ENCODE measurements at regions not wholly inside any gene's neighbourhood (a gene's known extent, or its start where the extent isn't known, plus 50 kb on each side); places are given as distances from the start of the nearest gene placed in this dataset.
"Not testable (repeated sequence)": the region's sequence is repeated elsewhere in the genome, so short reads cannot be mapped to it uniquely, and the experiment has no call there.

- in situ Hi-C loops (cut with HindIII; ENCODE audit: low sequenced_read_pairs) = no loop called here
Observed at GRCh38 chr10:108327706-108328105, 1163.2 kb upstream of the SORCS1 start.

- in situ Hi-C loops (cut with HindIII; ENCODE audit: low sequenced_read_pairs) = no loop called here
Observed at GRCh38 chr10:108323274-108323798, 1158.8 kb upstream of the SORCS1 start.

GRCh38 chr10:108319434-108320222 lies 1155.1 kb upstream of the SORCS1 start:
- in situ Hi-C loops (cut with HindIII; ENCODE audit: low sequenced_read_pairs) = no loop called here

DNA sequence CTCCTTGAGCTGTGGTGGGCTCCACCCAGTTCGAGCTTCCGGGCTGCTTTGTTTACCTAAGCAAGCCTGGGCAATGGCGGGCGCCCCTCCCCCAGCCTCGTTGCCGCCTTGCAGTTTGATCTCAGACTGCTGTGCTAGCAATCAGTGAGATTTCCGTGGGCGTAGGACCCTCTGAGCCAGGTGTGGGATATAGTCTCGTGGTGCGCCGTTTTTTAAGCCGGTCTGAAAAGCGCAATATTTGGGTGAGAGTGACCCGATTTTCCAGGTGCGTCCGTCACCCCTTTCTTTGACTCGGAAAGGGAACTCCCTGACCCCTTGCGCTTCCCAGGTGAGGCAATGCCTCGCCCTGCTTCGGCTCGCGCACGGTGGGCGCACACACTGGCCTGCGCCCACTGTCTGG lies 1151.1 kb upstream of the SORCS1 start:
- in situ Hi-C loops (cut with HindIII; ENCODE audit: low sequenced_read_pairs) = not testable (repeated sequence)

- in situ Hi-C loops (cut with HindIII; ENCODE audit: low sequenced_read_pairs) = no loop called here
Observed at GRCh38 chr10:108307925-108308312, 1143.4 kb upstream of the SORCS1 start.

- in situ Hi-C loops (cut with HindIII; ENCODE audit: low sequenced_read_pairs) = no loop called here
Observed at GRCh38 chr10:108307250-108307924, 1142.9 kb upstream of the SORCS1 start.

DNA sequence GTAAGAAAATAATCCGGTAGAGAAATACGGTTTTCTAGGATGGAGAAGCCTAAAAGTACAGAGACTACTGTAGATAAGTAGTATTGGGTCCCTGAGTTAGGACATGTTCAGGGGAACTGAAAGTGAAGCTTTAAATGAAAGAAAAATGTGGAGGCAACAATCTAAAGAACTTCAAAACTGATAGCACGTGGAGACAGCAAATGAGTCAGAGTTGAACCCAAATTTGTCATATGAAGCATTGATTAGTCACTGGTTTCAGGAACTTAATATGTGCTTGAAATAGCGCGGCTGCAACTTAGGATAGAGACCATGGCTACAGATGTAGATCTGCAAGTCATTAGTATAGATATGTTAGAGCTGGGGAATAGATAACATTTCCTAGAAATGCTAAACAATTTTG lies 1138.6 kb upstream of the SORCS1 start:
- in situ Hi-C loops (cut with HindIII; ENCODE audit: low sequenced_read_pairs) = no loop called here

- in situ Hi-C loops (cut with HindIII; ENCODE audit: low sequenced_read_pairs) = no loop called here
Observed at GRCh38 chr10:108301002-108301401, 1136.5 kb upstream of the SORCS1 start.

DNA sequence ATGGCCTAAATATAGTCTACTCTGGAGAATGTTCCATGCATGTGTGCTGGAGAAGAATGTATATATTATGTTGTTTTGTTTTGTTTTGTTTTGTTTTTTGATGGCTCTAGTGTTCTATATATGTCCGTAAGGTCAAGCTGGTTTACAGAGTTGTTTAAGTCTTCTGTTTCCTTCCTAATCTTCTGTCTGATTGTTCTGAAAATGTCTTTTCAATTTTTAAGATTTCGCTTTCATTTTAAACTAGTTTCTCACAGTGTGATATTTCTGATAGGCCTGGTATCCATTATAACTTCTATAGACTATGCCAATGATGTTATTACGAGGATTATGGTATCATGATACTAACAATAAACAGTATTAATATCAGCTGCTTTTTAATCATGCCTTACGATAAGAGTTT lies 1126.3 kb upstream of the SORCS1 start:
- in situ Hi-C loops (cut with HindIII; ENCODE audit: low sequenced_read_pairs) = no loop called here

DNA sequence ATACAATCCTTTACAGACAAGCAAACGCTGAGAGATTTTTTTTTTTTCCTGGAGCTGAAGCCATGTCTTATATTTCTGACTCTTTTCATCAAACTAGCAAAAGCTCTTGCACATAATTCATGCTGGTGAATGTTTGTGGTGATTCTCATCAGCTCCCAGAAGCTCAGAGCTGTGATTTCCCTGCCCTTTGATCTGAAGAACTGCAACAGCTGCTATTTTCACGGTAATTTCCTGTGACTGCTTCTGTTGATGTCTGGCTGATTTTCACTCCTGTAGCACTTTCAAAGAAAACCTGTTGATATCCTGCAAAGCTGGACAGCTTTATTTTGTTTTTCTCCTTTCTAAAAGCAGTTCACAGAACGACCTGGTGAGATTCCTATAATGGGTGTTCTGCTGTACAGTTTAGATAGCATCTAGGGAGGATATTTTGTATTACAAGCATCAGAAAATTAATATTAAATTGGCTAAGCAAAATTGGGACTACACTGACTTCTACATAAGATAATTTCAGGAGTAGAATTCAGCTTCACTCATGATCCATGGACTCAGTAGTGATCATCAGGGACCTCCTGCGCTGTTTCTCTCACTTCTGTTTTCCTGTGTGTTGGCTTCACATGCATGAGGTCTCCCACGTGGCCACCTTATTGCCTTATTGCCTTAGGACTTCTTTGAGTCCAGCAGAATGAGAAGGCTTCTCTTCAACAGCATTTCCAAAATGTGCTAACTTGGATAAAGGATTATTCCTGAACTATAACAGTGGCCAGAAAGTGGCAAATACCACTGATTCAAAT lies 1111.6 kb upstream of the SORCS1 start:
- in situ Hi-C loops (cut with HindIII; ENCODE audit: low sequenced_read_pairs) = no loop called here

- in situ Hi-C loops (cut with HindIII; ENCODE audit: low sequenced_read_pairs) = no loop called here
Observed at GRCh38 chr10:108260383-108260906, 1095.9 kb upstream of the SORCS1 start.

DNA sequence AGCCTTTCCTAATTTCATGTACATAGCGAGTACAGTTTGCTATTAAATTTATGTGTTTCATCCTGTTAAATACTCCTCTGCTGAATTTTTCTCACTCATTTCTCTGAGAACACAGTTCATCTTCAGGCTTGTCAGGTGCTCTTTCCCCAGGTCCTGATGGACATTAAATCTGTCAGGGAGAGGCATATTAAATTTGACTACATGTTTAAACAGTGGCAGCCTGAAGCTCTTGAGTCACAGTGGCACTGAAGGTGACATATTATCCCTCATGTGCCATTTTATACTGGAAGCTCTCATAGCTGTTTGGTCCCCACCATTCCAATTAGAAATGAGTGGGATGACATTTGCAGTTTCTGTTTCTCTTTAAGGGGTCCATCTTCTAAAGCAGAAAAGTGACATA lies 1089.6 kb upstream of the SORCS1 start:
- in situ Hi-C loops (cut with HindIII; ENCODE audit: low sequenced_read_pairs) = no loop called here

GRCh38 chr10:108252771-108253170 lies 1088.3 kb upstream of the SORCS1 start:
- in situ Hi-C loops (cut with HindIII; ENCODE audit: low sequenced_read_pairs) = no loop called here

- in situ Hi-C loops (cut with HindIII; ENCODE audit: low sequenced_read_pairs) = no loop called here
Observed at GRCh38 chr10:108250936-108251620, 1086.6 kb upstream of the SORCS1 start.

- in situ Hi-C loops (cut with HindIII; ENCODE audit: low sequenced_read_pairs) = loop anchor here (5.0 kb wide), 1 partner anchor 37 kb away; no protein-coding TSS in a partner anchor
Observed at GRCh38 chr10:108249940-108250339, 1085.4 kb upstream of the SORCS1 start.

- in situ Hi-C loops (cut with HindIII; ENCODE audit: low sequenced_read_pairs) = loop anchor here (5.0 kb wide), 1 partner anchor 43 kb away; no protein-coding TSS in a partner anchor
Observed at GRCh38 chr10:108244443-108245228, 1080.1 kb upstream of the SORCS1 start.

- in situ Hi-C loops (cut with HindIII; ENCODE audit: low sequenced_read_pairs) = no loop called here
Observed at GRCh38 chr10:108241166-108241565, 1076.7 kb upstream of the SORCS1 start.

- in situ Hi-C loops (cut with HindIII; ENCODE audit: low sequenced_read_pairs) = no loop called here
Observed at GRCh38 chr10:108238261-108238660, 1073.8 kb upstream of the SORCS1 start.

GRCh38 chr10:108230478-108231170 lies 1066.1 kb upstream of the SORCS1 start:
- in situ Hi-C loops (cut with HindIII; ENCODE audit: low sequenced_read_pairs) = no loop called here

All from endothelial cell of hepatic sinusoid (primary cell).